ENCODE measurements at regions not wholly inside any gene's neighbourhood (a gene's known extent, or its start where the extent isn't known, plus 50 kb on each side); places are given as distances from the start of the nearest gene placed in this dataset.

DNA sequence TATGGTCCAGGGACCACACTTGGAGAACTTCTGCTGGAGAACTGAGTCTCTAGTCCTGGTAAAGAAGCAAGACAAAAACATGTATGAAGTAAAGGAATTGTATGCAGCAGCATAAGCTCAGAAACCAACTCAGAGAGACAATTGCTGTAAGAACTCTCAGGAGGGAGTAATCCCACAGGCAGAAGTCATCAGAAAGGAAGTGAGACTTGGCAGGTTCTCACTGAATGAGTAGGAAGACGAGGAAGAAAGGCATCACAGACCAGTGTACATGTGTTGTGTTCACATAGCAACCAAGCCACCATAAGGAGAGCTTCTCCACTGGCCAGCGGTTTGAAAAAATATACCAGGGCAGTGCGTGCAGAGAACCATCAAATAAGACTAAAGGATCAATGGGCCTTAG, 57.9 kb upstream of the FST start:
- no peaks in the 10 kb centered on the region for H3K4me1 ChIP-seq (ENCODE audit: control insufficient read depth, insufficient read depth, low read length, poor library complexity, severe bottlenecking)
- no peak overlapping the region for H3K4me3 ChIP-seq (ENCODE audit: low read depth, low read length)
- no peaks in the 10 kb centered on the region for H3K36me3 ChIP-seq (ENCODE audit: control insufficient read depth, insufficient read depth, low read length)
- no peak overlapping the region for H3K27ac ChIP-seq (ENCODE audit: insufficient read depth, low read length, poor library complexity, severe bottlenecking)
- DNase-seq (no peak), ATAC-seq (ENCODE audit: low read depth in 2 of 2) (no peak)
- Mint-ChIP-seq H3K36me3 (no peaks in the 10 kb centered on the region), H3K9me3 (no peaks in the 10 kb centered on the region), H3K4me1 (no peaks in the 10 kb centered on the region), H3K4me3 (no peak overlapping the region), H3K27me3 (peaks cover 5% of the 10 kb centered on the region), H3K27ac (no peak overlapping the region)
- H3K9me3 ChIP-seq (ENCODE audit: control insufficient read depth in 2 of 2, low read length in 2 of 2): no peaks in the 10 kb centered on the region
- no peaks in the 10 kb centered on the region for H3K27me3 ChIP-seq (ENCODE audit: control insufficient read depth, insufficient read depth, low read length)

- H3K27ac Mint-ChIP-seq: no peak overlapping the region
- DNase-seq (no peak), ATAC-seq (ENCODE audit: low read depth in 2 of 2) (no peak)
- no peaks in the 10 kb centered on the region for H3K9me3 ChIP-seq (ENCODE audit: control insufficient read depth in 2 of 2, low read length in 2 of 2)
- H3K27me3 ChIP-seq (ENCODE audit: control insufficient read depth, insufficient read depth, low read length): no peaks in the 10 kb centered on the region
- no peak overlapping the region for H3K27ac ChIP-seq (ENCODE audit: insufficient read depth, low read length, poor library complexity, severe bottlenecking)
- no peaks in the 10 kb centered on the region for H3K36me3 ChIP-seq (ENCODE audit: control insufficient read depth, insufficient read depth, low read length)
- H3K4me1 ChIP-seq (ENCODE audit: control insufficient read depth, insufficient read depth, low read length, poor library complexity, severe bottlenecking): no peaks in the 10 kb centered on the region
- no peak overlapping the region for H3K4me3 Mint-ChIP-seq
- peaks cover 5% of the 10 kb centered on the region for H3K27me3 Mint-ChIP-seq
- H3K4me1 Mint-ChIP-seq: no peaks in the 10 kb centered on the region
- H3K36me3 Mint-ChIP-seq: no peaks in the 10 kb centered on the region
- H3K4me3 ChIP-seq (ENCODE audit: low read depth, low read length): no peak overlapping the region
- no peaks in the 10 kb centered on the region for H3K9me3 Mint-ChIP-seq
Measured at GRCh38 chr5:53423724-53424123, 56.7 kb upstream of the FST start.

GRCh38 chr5:53424686-53425615, 55.5 kb upstream of the FST start:
- Histone ChIP-seq H3K36me3 (ENCODE audit: control insufficient read depth, insufficient read depth, low read length) (no peaks in the 10 kb centered on the region), H3K27ac (ENCODE audit: insufficient read depth, low read length, poor library complexity, severe bottlenecking) (no peak overlapping the region), H3K4me3 (ENCODE audit: low read depth, low read length) (no peak overlapping the region), H3K4me1 (ENCODE audit: control insufficient read depth, insufficient read depth, low read length, poor library complexity, severe bottlenecking) (no peaks in the 10 kb centered on the region), H3K9me3 (ENCODE audit: control insufficient read depth in 2 of 2, low read length in 2 of 2) (no peaks in the 10 kb centered on the region), H3K27me3 (ENCODE audit: control insufficient read depth, insufficient read depth, low read length) (no peaks in the 10 kb centered on the region)
- no peaks in the 10 kb centered on the region for H3K9me3 Mint-ChIP-seq
- H3K4me3 Mint-ChIP-seq: peak overlapping the region in 1 of 4 donors; percentile 66
- H3K27ac Mint-ChIP-seq: no peak overlapping the region
- DNase-seq (no peak), ATAC-seq (ENCODE audit: low read depth in 2 of 2) (no peak)
- no peaks in the 10 kb centered on the region for H3K36me3 Mint-ChIP-seq
- H3K27me3 Mint-ChIP-seq: peaks cover 5% of the 10 kb centered on the region
- H3K4me1 Mint-ChIP-seq: no peaks in the 10 kb centered on the region

- no peaks in the 10 kb centered on the region for H3K36me3 Mint-ChIP-seq
- peaks cover 5% of the 10 kb centered on the region for H3K27me3 Mint-ChIP-seq
- no peak for ATAC-seq (ENCODE audit: low read depth in 2 of 2)
Measured at GRCh38 chr5:53425687-53426511, 54.5 kb upstream of the FST start.

GRCh38 chr5:53426512-53426830, 54.0 kb upstream of the FST start:
- H3K27ac Mint-ChIP-seq: no peak overlapping the region
- Histone ChIP-seq H3K4me3 (ENCODE audit: low read depth, low read length) (no peak overlapping the region), H3K9me3 (ENCODE audit: control insufficient read depth in 2 of 2, low read length in 2 of 2) (no peaks in the 10 kb centered on the region), H3K36me3 (ENCODE audit: control insufficient read depth, insufficient read depth, low read length) (no peaks in the 10 kb centered on the region), H3K27me3 (ENCODE audit: control insufficient read depth, insufficient read depth, low read length) (no peaks in the 10 kb centered on the region), H3K27ac (ENCODE audit: insufficient read depth, low read length, poor library complexity, severe bottlenecking) (no peak overlapping the region), H3K4me1 (ENCODE audit: control insufficient read depth, insufficient read depth, low read length, poor library complexity, severe bottlenecking) (no peaks in the 10 kb centered on the region)
- ATAC-seq (ENCODE audit: low read depth in 2 of 2) (no peak), DNase-seq (no peak)
- peaks cover 5% of the 10 kb centered on the region for H3K27me3 Mint-ChIP-seq
- no peaks in the 10 kb centered on the region for H3K4me1 Mint-ChIP-seq
- no peak overlapping the region for H3K4me3 Mint-ChIP-seq
- H3K36me3 Mint-ChIP-seq: no peaks in the 10 kb centered on the region
- H3K9me3 Mint-ChIP-seq: no peaks in the 10 kb centered on the region

More at GRCh38 chr5:53425687-53426511, 54.5 kb upstream of the FST start:
- H3K27ac ChIP-seq (ENCODE audit: insufficient read depth, low read length, poor library complexity, severe bottlenecking): no peak overlapping the region
- no peaks in the 10 kb centered on the region for H3K9me3 ChIP-seq (ENCODE audit: control insufficient read depth in 2 of 2, low read length in 2 of 2)
- no peak overlapping the region for H3K4me3 Mint-ChIP-seq
- peak in 1 of 3 donors; percentile 28 for DNase-seq
- no peaks in the 10 kb centered on the region for H3K9me3 Mint-ChIP-seq
- no peaks in the 10 kb centered on the region for H3K36me3 ChIP-seq (ENCODE audit: control insufficient read depth, insufficient read depth, low read length)
- H3K4me1 Mint-ChIP-seq: no peaks in the 10 kb centered on the region
- no peak overlapping the region for H3K4me3 ChIP-seq (ENCODE audit: low read depth, low read length)
- H3K27ac Mint-ChIP-seq: no peak overlapping the region
- H3K4me1 ChIP-seq (ENCODE audit: control insufficient read depth, insufficient read depth, low read length, poor library complexity, severe bottlenecking): no peaks in the 10 kb centered on the region
- no peaks in the 10 kb centered on the region for H3K27me3 ChIP-seq (ENCODE audit: control insufficient read depth, insufficient read depth, low read length)

- no peak for DNase-seq
- Mint-ChIP-seq H3K27ac (no peak overlapping the region), H3K27me3 (peaks cover 5% of the 10 kb centered on the region), H3K4me1 (no peaks in the 10 kb centered on the region), H3K4me3 (no peak overlapping the region), H3K36me3 (no peaks in the 10 kb centered on the region), H3K9me3 (no peaks in the 10 kb centered on the region)
- Histone ChIP-seq H3K9me3 (ENCODE audit: control insufficient read depth in 2 of 2, low read length in 2 of 2) (no peaks in the 10 kb centered on the region), H3K27ac (ENCODE audit: insufficient read depth, low read length, poor library complexity, severe bottlenecking) (no peak overlapping the region), H3K4me3 (ENCODE audit: low read depth, low read length) (no peak overlapping the region), H3K27me3 (ENCODE audit: control insufficient read depth, insufficient read depth, low read length) (no peaks in the 10 kb centered on the region), H3K4me1 (ENCODE audit: control insufficient read depth, insufficient read depth, low read length, poor library complexity, severe bottlenecking) (no peaks in the 10 kb centered on the region), H3K36me3 (ENCODE audit: control insufficient read depth, insufficient read depth, low read length) (no peaks in the 10 kb centered on the region)
- no peak for ATAC-seq (ENCODE audit: low read depth in 2 of 2)
Measured at GRCh38 chr5:53426878-53427277, 53.6 kb upstream of the FST start.

GRCh38 chr5:53427965-53428364, 52.5 kb upstream of the FST start:
- Histone ChIP-seq H3K4me3 (ENCODE audit: low read depth, low read length) (no peak overlapping the region), H3K27ac (ENCODE audit: insufficient read depth, low read length, poor library complexity, severe bottlenecking) (no peak overlapping the region), H3K36me3 (ENCODE audit: control insufficient read depth, insufficient read depth, low read length) (no peaks in the 10 kb centered on the region), H3K4me1 (ENCODE audit: control insufficient read depth, insufficient read depth, low read length, poor library complexity, severe bottlenecking) (no peaks in the 10 kb centered on the region), H3K27me3 (ENCODE audit: control insufficient read depth, insufficient read depth, low read length) (no peaks in the 10 kb centered on the region), H3K9me3 (ENCODE audit: control insufficient read depth in 2 of 2, low read length in 2 of 2) (no peaks in the 10 kb centered on the region)
- Mint-ChIP-seq H3K4me1 (no peaks in the 10 kb centered on the region), H3K9me3 (no peaks in the 10 kb centered on the region), H3K36me3 (no peaks in the 10 kb centered on the region), H3K27me3 (peaks cover 9% of the 10 kb centered on the region), H3K4me3 (no peak overlapping the region), H3K27ac (no peak overlapping the region)
- ATAC-seq (ENCODE audit: low read depth in 2 of 2) (no peak), DNase-seq (no peak)

Data from CD4-positive, CD25-positive, alpha-beta regulatory T cell (primary cell).